ENCODE measurements at regions not wholly inside any gene's neighbourhood (a gene's known extent, or its start where the extent isn't known, plus 50 kb on each side); places are given as distances from the start of the nearest gene placed in this dataset.
"Not testable (repeated sequence)": the region's sequence is repeated elsewhere in the genome, so short reads cannot be mapped to it uniquely, and the experiment has no call there.

- DNase-seq, result no peak
- Histone ChIP-seq H3K9me3 (replicated peaks) (peaks cover 29% of the 10 kb centered on the region), H3K36me3 (no peaks in the 10 kb centered on the region), H3K27me3 (ENCODE audit: low read depth) (no peaks in the 10 kb centered on the region), H3K27ac (replicated peaks) (no peak overlapping the region), H3K4me1 (peaks cover 5% of the 10 kb centered on the region), H3K4me3 (no peak overlapping the region)
- TF ChIP-seq CTCF (IDR thresholded peaks at IDR 0.05; ENCODE audit: borderline replicate concordance), result no peak
- intact Hi-C loops (cut with micrococcal nuclease), result no loop called here
Measured at GRCh38 chr14:31911160-31911559, 165.9 kb upstream of the ARHGAP5 start.

- no peak for TF ChIP-seq CTCF (IDR thresholded peaks at IDR 0.05; ENCODE audit: borderline replicate concordance)
- DNase-seq, result no peak
- Histone ChIP-seq H3K4me3 (no peak overlapping the region), H3K27me3 (ENCODE audit: low read depth) (no peaks in the 10 kb centered on the region), H3K4me1 (no peaks in the 10 kb centered on the region), H3K27ac (replicated peaks) (no peak overlapping the region), H3K36me3 (no peaks in the 10 kb centered on the region), H3K9me3 (replicated peaks) (peaks cover 29% of the 10 kb centered on the region)
- intact Hi-C loops (cut with micrococcal nuclease), result no loop called here
Measured at GRCh38 chr14:31913370-31913769, 163.7 kb upstream of the ARHGAP5 start.

GRCh38 chr14:31918289-31918688 lies 158.8 kb upstream of the ARHGAP5 start:
- DNase-seq; intact Hi-C loops (cut with micrococcal nuclease); H3K27me3 ChIP-seq (ENCODE audit: low read depth); H3K9me3 ChIP-seq (replicated peaks); H3K4me3 ChIP-seq; H3K27ac ChIP-seq (replicated peaks); H3K36me3 ChIP-seq: not testable (repeated sequence)
- H3K4me1 ChIP-seq, result peaks cover 10% of the 10 kb centered on the region

- Histone ChIP-seq H3K4me3 (no peak overlapping the region), H3K27me3 (ENCODE audit: low read depth) (no peaks in the 10 kb centered on the region), H3K9me3 (replicated peaks) (no peaks in the 10 kb centered on the region), H3K4me1 (peaks cover 10% of the 10 kb centered on the region), H3K36me3 (no peaks in the 10 kb centered on the region), H3K27ac (replicated peaks) (no peak overlapping the region)
- TF ChIP-seq CTCF (IDR thresholded peaks at IDR 0.05; ENCODE audit: borderline replicate concordance), result no peak
- intact Hi-C loops (cut with micrococcal nuclease), result no loop called here
- DNase-seq, result no peak
Measured at GRCh38 chr14:31920001-31920400, 157.1 kb upstream of the ARHGAP5 start.

GRCh38 chr14:31920989-31921650 lies 156.0 kb upstream of the ARHGAP5 start:
- Histone ChIP-seq H3K36me3 (no peaks in the 10 kb centered on the region), H3K27me3 (ENCODE audit: low read depth) (no peaks in the 10 kb centered on the region), H3K4me3 (no peak overlapping the region), H3K27ac (replicated peaks) (no peak overlapping the region), H3K9me3 (replicated peaks) (no peaks in the 10 kb centered on the region), H3K4me1 (peaks cover 15% of the 10 kb centered on the region)
- intact Hi-C loops (cut with micrococcal nuclease), result no loop called here
- no peak for DNase-seq
- TF ChIP-seq CTCF (IDR thresholded peaks at IDR 0.05; ENCODE audit: borderline replicate concordance), result no peak

- intact Hi-C loops (cut with micrococcal nuclease), result no loop called here
Measured at GRCh38 chr14:31921721-31922120, 155.4 kb upstream of the ARHGAP5 start.

More at GRCh38 chr14:31921721-31922120, 155.4 kb upstream of the ARHGAP5 start:
- Histone ChIP-seq H3K9me3 (replicated peaks) (no peaks in the 10 kb centered on the region), H3K27ac (replicated peaks) (no peak overlapping the region), H3K27me3 (ENCODE audit: low read depth) (no peaks in the 10 kb centered on the region), H3K4me1 (peaks cover 21% of the 10 kb centered on the region), H3K36me3 (no peaks in the 10 kb centered on the region), H3K4me3 (no peak overlapping the region)
- no peak for TF ChIP-seq CTCF (IDR thresholded peaks at IDR 0.05; ENCODE audit: borderline replicate concordance)
- no peak for DNase-seq

All from left ventricle myocardium inferior (tissue), 1 donor.